ENCODE measurements at regions not wholly inside any gene's neighbourhood (a gene's known extent, or its start where the extent isn't known, plus 50 kb on each side); places are given as distances from the start of the nearest gene placed in this dataset.

- Histone ChIP-seq H3K4me2 (ENCODE audit: insufficient read depth, low read length) (no peak overlapping the region), H3K79me2 (ENCODE audit: control insufficient read depth, insufficient read depth, low read length) (no peaks in the 10 kb centered on the region), H3K27me3 (ENCODE audit: control insufficient read depth in 2 of 2, insufficient read depth in 2 of 2, low read length in 2 of 2) (no peaks in the 10 kb centered on the region), H3K27ac (ENCODE audit: extremely low read depth, low read depth, low read length) (no peak overlapping the region), H3K9me1 (ENCODE audit: control insufficient read depth, insufficient read depth, low read length) (no peaks in the 10 kb centered on the region), H3K4me1 (replicated peaks in 1 of 2; ENCODE audit: control insufficient read depth in 2 of 2, insufficient read depth in 2 of 2, low read length in 2 of 2) (no peaks in the 10 kb centered on the region), H3K4me3 (no peak overlapping the region), H3K9ac (ENCODE audit: insufficient read depth in 1 of 2, low read depth in 2 of 2, low read length in 2 of 2) (no peak overlapping the region), H3K36me3 (ENCODE audit: control insufficient read depth, insufficient read depth, low read length) (no peaks in the 10 kb centered on the region), H2AFZ (ENCODE audit: low read depth, low read length) (no peak overlapping the region), H3K9me3 (replicated peaks; ENCODE audit: control insufficient read depth, insufficient read depth, low read depth, low read length) (no peaks in the 10 kb centered on the region), H4K20me1 (replicated peaks; ENCODE audit: control insufficient read depth, insufficient read depth, low read length) (no peaks in the 10 kb centered on the region)
- 0% methylated on average over 2 of the region's 2 CpGs for WGBS (ENCODE audit: insufficient coverage, low coverage, missing lambda C conversion rate)
- ATAC-seq, result no peak
- ChIA-PET CTCF (ENCODE audit: low intra/inter-chr PET ratio) (no interaction called here), POLR2A (no interaction called here)
- DNase-seq (ENCODE audit: extremely low read depth in 1 of 4, low spot score in 3 of 4), result no peak
- in situ Hi-C loops (cut with MboI) (no loop called here), intact Hi-C loops (cut with micrococcal nuclease) (no loop called here)
- FAIRE-seq, result no peak
- TF ChIP-seq ZHX1 (conservative IDR thresholded peaks at IDR 0.05; ENCODE audit: low read length) (no peak), KAT8 (IDR thresholded peaks at IDR 0.05; ENCODE audit: low read depth) (no peak), TBL1XR1 (IDR thresholded peaks at IDR 0.05; ENCODE audit: low read length in 2 of 2) (no peak), ZNF785 (CRISPR knock-in tag; IDR thresholded peaks at IDR 0.05) (no peak), SREBF2 (CRISPR knock-in tag; IDR thresholded peaks at IDR 0.05) (no peak)
- no TSS peak for BruUV-seq (replicated peaks)
Measured at GRCh38 chr21:15324542-15324941, 259.7 kb upstream of the NRIP1 start.
